GM12878 (cell line): ENCODE measurements at regions not wholly inside any gene's neighbourhood (a gene's known extent, or its start where the extent isn't known, plus 50 kb on each side); places are given as distances from the start of the nearest gene placed in this dataset.

ENCODE experiments used
- ATAC-seq: fragments of 200-7000 bp; cut with Tn5 transposase; 3 replicates; pipeline ENCODE4 v1.9.1; 2020; ENCODE audit warnings: mild to moderate bottlenecking, moderate library complexity
- BruUV-seq: library from RNA; stranded (reverse); fragments of 400-500 nt; replicated peaks from 2 replicates; lab custom pipeline; 2021; lab: Mats Ljungman, UMichigan
- CTCF ChIA-PET: fragments of 300-600 bp; sonication (Branson Sonifier 250); formaldehyde crosslinking; extraction: SDS; loops from one replicate; lab custom pipeline; 2021; ENCODE audit warnings: inconsistent platforms; lab: Yijun Ruan, JAX
- POLR2A ChIA-PET: fragments of 350-600 bp; formaldehyde crosslinking; extraction: SDS; loops from one replicate; lab custom pipeline; 2021; ENCODE audit warnings: inconsistent platforms; lab: Charles Lee
- RAD21 ChIA-PET: fragments of 300-600 bp; sonication (Branson Sonifier 250); formaldehyde crosslinking; loops from one replicate; lab custom pipeline; 2023; ENCODE audit warnings: antibody characterized with exemption; ENCODE audit not compliant: unreplicated experiment; lab: Charles Lee
- SMC1A ChIA-PET: fragments of 300-600 bp; sonication (Branson Sonifier 250); formaldehyde crosslinking; loops from one replicate; lab custom pipeline; 2023; ENCODE audit not compliant: unreplicated experiment, uncharacterized antibody; lab: Charles Lee
- DNase-seq: peaks from one replicate; pipeline ENCODE4 v3.0.0-alpha.2; 2011; ENCODE audit warnings: low read depth, low spot score
- FAIRE-seq: peaks from 3 replicates; lab custom pipeline; 2011; peaks lifted over from hg19 to GRCh38; lab: Jason Lieb, UNC
- H2AFZ ChIP-seq: 2 replicates; pipeline ENCODE4 v1.6.0; 2011; ENCODE audit warnings: low read depth, low read length, control low read depth; ENCODE audit not compliant: control insufficient read depth
- H3K27ac ChIP-seq: 2 replicates; pipeline ENCODE4 v1.5.1; 2011; ENCODE audit warnings: control low read depth; ENCODE audit not compliant: control insufficient read depth, insufficient read depth
- H3K27me3 ChIP-seq, 2 experiments: replicated peaks in 1 of 2; 2 replicates each; pipeline versions ENCODE4 v1.6.0 to v1.6.1; 2011; ENCODE audit warnings: low read length in 1 of 2; ENCODE audit not compliant: control insufficient read depth in 2 of 2, insufficient read depth in 2 of 2
- H3K36me3 ChIP-seq, 2 experiments: 2 replicates each; pipeline ENCODE4 v1.5.1; 2011; ENCODE audit warnings: low read length in 1 of 2; ENCODE audit not compliant: control insufficient read depth in 2 of 2, insufficient read depth in 2 of 2
- H3K4me1 ChIP-seq: 2 replicates; pipeline ENCODE4 v1.6.1; 2011; ENCODE audit warnings: mild to moderate bottlenecking, low read length, moderate library complexity, mixed read lengths; ENCODE audit not compliant: control insufficient read depth, insufficient read depth
- H3K4me2 ChIP-seq: 2 replicates; pipeline ENCODE4 v1.6.0; 2011; ENCODE audit warnings: control low read depth; ENCODE audit not compliant: control insufficient read depth, insufficient read depth
- H3K4me3 ChIP-seq: fragments of 200-600 bp; sonication (generic); 2 replicates; pipeline ENCODE4 v1.5.1; 2016
- H3K79me2 ChIP-seq: 2 replicates; pipeline ENCODE4 v1.6.0; 2011; ENCODE audit warnings: low read length; ENCODE audit not compliant: control insufficient read depth, insufficient read depth
- H3K9ac ChIP-seq: 2 replicates; pipeline ENCODE4 v1.8.0; 2011; ENCODE audit warnings: low read length, control low read depth, mixed read lengths; ENCODE audit not compliant: control insufficient read depth, insufficient read depth
- H3K9me3 ChIP-seq: replicated peaks from 3 replicates; pipeline ENCODE4 v1.5.1; 2011; ENCODE audit warnings: mild to moderate bottlenecking, low read length; ENCODE audit not compliant: control insufficient read depth, insufficient read depth
- H4K20me1 ChIP-seq: 2 replicates; pipeline ENCODE4 v1.6.0; 2011; ENCODE audit not compliant: control insufficient read depth, insufficient read depth
- CTCF ChIP-seq, 3 experiments: IDR thresholded peaks in 2 of 3; conservative IDR thresholded peaks in 1 of 3; 2 replicates each; pipeline ENCODE4 v1.5.1; 2011; ENCODE audit warnings: low read depth in 3 of 3, low read length in 3 of 3, mild to moderate bottlenecking in 3 of 3, control low read depth in 2 of 3, moderate library complexity in 2 of 3, inconsistent platforms in 1 of 3, mixed read lengths in 1 of 3; ENCODE audit not compliant: control insufficient read depth in 2 of 3, insufficient read depth in 1 of 3; ENCODE audit errors: extremely low read depth in 1 of 3
- SREBF2 ChIP-seq: IDR thresholded peaks from 2 replicates; pipeline ENCODE4 v1.6.1; 2012; ENCODE audit warnings: mild to moderate bottlenecking, low read length
- ZNF24 ChIP-seq: fragments of 450-650 bp; IDR thresholded peaks from 2 replicates; pipeline ENCODE4 v1.6.1; 2017; ENCODE audit warnings: antibody characterized with exemption, mild to moderate bottlenecking
- ZNF592 ChIP-seq: fragments of 450-650 bp; IDR thresholded peaks from 2 replicates; pipeline ENCODE4 v1.6.1; 2017; ENCODE audit warnings: mild to moderate bottlenecking, moderate library complexity
- WGBS: methylation state at CpG from one replicate; pipeline ENCODE4 v1.1.6; 2016; ENCODE audit warnings: low lambda C conversion rate; ENCODE audit not compliant: insufficient replicate concordance, insufficient coverage; ENCODE audit errors: missing lambda C conversion rate; 5-methylcytosine and 5-hydroxymethylcytosine counted together
- in situ Hi-C: fragments of 300-500 bp; cut with MboI; formaldehyde crosslinking; loops from 9 replicates; pipeline ENCODE4 v1.14.3; 2018; ENCODE audit warnings: mixed read lengths
- intact Hi-C: fragments of 100-400 bp; cut with micrococcal nuclease; formaldehyde crosslinking; loops from one replicate; pipeline ENCODE4 v1.14.2; 2022; ENCODE audit not compliant: unreplicated experiment

GRCh38 chr14:80313806-80314205 lies 102.5 kb upstream of the DIO2 start (continued):
- no peak for TF ChIP-seq ZNF592

- ChIA-PET POLR2A (no interaction called here), RAD21 (no interaction called here), SMC1A (no interaction called here), CTCF (no interaction called here)
- no peak overlapping the region for H3K4me3 ChIP-seq
- no peaks in the 10 kb centered on the region for H3K9me3 ChIP-seq
- no peaks in the 10 kb centered on the region for H3K4me1 ChIP-seq
- 24% methylated on average over 5 of the region's 5 CpGs for WGBS
- no peak overlapping the region for H3K27ac ChIP-seq
- H3K4me2 ChIP-seq = no peak overlapping the region
- DNase-seq (no peak), FAIRE-seq (no peak), ATAC-seq (no peak)
- no peak overlapping the region for H2AFZ ChIP-seq
- BruUV-seq = no TSS peak
- TF ChIP-seq SREBF2 (no peak), CTCF (IDR thresholded peaks at IDR 0.05 in 2 of 3, conservative IDR thresholded peaks at IDR 0.05 in 1 of 3; ENCODE audit: control insufficient read depth in 2 of 3, extremely low read depth in 1 of 3, insufficient read depth in 1 of 3, low read depth in 3 of 3, low read length in 3 of 3) (no peak), ZNF24 (no peak)
- no peaks in the 10 kb centered on the region for H4K20me1 ChIP-seq
- no peak overlapping the region for H3K9ac ChIP-seq
- intact Hi-C loops (no loop called here), in situ Hi-C loops (no loop called here)
- H3K36me3 ChIP-seq = no peaks in the 10 kb centered on the region
- H3K27me3 ChIP-seq = no peaks in the 10 kb centered on the region
- H3K79me2 ChIP-seq = no peaks in the 10 kb centered on the region
Observed at GRCh38 chr14:80310938-80311750, 99.8 kb upstream of the DIO2 start.
